ENCODE measurements at regions not wholly inside any gene's neighbourhood (a gene's known extent, or its start where the extent isn't known, plus 50 kb on each side); places are given as distances from the start of the nearest gene placed in this dataset.

- H3K79me1 ChIP-seq (ENCODE audit: low read depth, low read length): no peaks in the 10 kb centered on the region
- no peak overlapping the region for H3K9ac ChIP-seq (replicated peaks in 1 of 4; ENCODE audit: extremely low read depth in 1 of 4, low read depth in 3 of 4, low read length in 3 of 4)
- H2BK15ac ChIP-seq (ENCODE audit: low read length): no peak overlapping the region
- H3K36me3 ChIP-seq (ENCODE audit: control insufficient read depth in 2 of 4, insufficient read depth in 4 of 4, low read length in 3 of 4): no peaks in the 10 kb centered on the region
- no peak overlapping the region for H3K27ac ChIP-seq (ENCODE audit: low read depth, low read length)
- H3K18ac ChIP-seq (ENCODE audit: extremely low read depth, low read length): no peak overlapping the region
- POLR2A ChIA-PET (ENCODE audit: partially characterized antibody): no interaction called here
- no peak overlapping the region for H4K5ac ChIP-seq (ENCODE audit: insufficient read length, low read depth, low read length)
- H2AK5ac ChIP-seq (ENCODE audit: low read depth, low read length): no peak overlapping the region
- H4K91ac ChIP-seq (replicated peaks; ENCODE audit: insufficient read length, low read length): no peak overlapping the region
- FAIRE-seq (no peak), DNase-seq (ENCODE audit: low read depth in 1 of 2, low spot score in 2 of 2) (no peak)
- no peak overlapping the region for H4K8ac ChIP-seq (ENCODE audit: extremely low read depth, insufficient read depth, low read length)
- no peak overlapping the region for H3K23ac ChIP-seq (ENCODE audit: insufficient read length)
- H3K79me2 ChIP-seq (ENCODE audit: control insufficient read depth in 1 of 2, insufficient read depth in 2 of 2, low read length in 2 of 2): no peaks in the 10 kb centered on the region
- H4K20me1 ChIP-seq (replicated peaks in 1 of 2; ENCODE audit: control insufficient read depth in 1 of 2, insufficient read depth in 2 of 2, low read length in 2 of 2): no peaks in the 10 kb centered on the region
- no peak overlapping the region for H2AFZ ChIP-seq (ENCODE audit: low read length)
- H3K4ac ChIP-seq (replicated peaks; ENCODE audit: insufficient read length, low read depth, low read length): no peak overlapping the region
- no peaks in the 10 kb centered on the region for H3K9me3 ChIP-seq (ENCODE audit: insufficient read depth in 2 of 2, low read depth in 1 of 2, low read length in 1 of 2)
- CTCF ChIA-PET (ENCODE audit: partially characterized antibody): no interaction called here
- no peak overlapping the region for H3K4me2 ChIP-seq (ENCODE audit: insufficient read depth in 1 of 2, low read depth in 2 of 2, low read length in 2 of 2)
- H3K27me3 ChIP-seq (replicated peaks in 1 of 4; ENCODE audit: control insufficient read depth in 3 of 4, extremely low read depth in 1 of 4, insufficient read depth in 3 of 4, low read length in 3 of 4): peaks cover 0 to 2% (median 0%) of the 10 kb centered on the region in 4 experiments; a peak in 1 of 7 replicates
- no peak overlapping the region for H2BK12ac ChIP-seq (ENCODE audit: low read depth, low read length)
- no peak overlapping the region for H3K56ac ChIP-seq (replicated peaks; ENCODE audit: insufficient read length, low read depth, low read length)
- H3K4me3 ChIP-seq (ENCODE audit: extremely low read depth in 1 of 4, insufficient read depth in 2 of 4, low read depth in 3 of 4, low read length in 4 of 4): no peak overlapping the region
- TF ChIP-seq CEBPB (IDR thresholded peaks at IDR 0.05; ENCODE audit: low read depth, low read length) (peak; percentile 68; the same call in 1 of the 2 replicates), KDM1A (IDR thresholded peaks at IDR 0.05; ENCODE audit: borderline replicate concordance, low read length) (no peak)
- 90% methylated on average over 4 of the region's 4 CpGs; no CpG with 5 or more reads in 1 of the 2 experiments for WGBS, 2 experiments (ENCODE audit: extremely low coverage in 1 of 2, insufficient coverage in 1 of 2, insufficient read length in 1 of 2, insufficient replicate concordance in 2 of 2, low coverage in 1 of 2, low lambda C conversion rate in 2 of 2, missing lambda C conversion rate in 1 of 2)
- H2BK5ac ChIP-seq (ENCODE audit: low read depth, low read length): no peak overlapping the region
- no peak overlapping the region for H2BK120ac ChIP-seq (replicated peaks; ENCODE audit: low read depth, low read length)
- H3K4me1 ChIP-seq (replicated peaks in 1 of 4; ENCODE audit: control insufficient read depth in 3 of 4, insufficient read depth in 4 of 4, low read length in 3 of 4): no peaks in the 10 kb centered on the region
- no peak overlapping the region for H2BK20ac ChIP-seq (ENCODE audit: low read length)
- no peak overlapping the region for H3K14ac ChIP-seq (ENCODE audit: insufficient read length)
- no peaks in the 10 kb centered on the region; the same call in 1 of the 2 replicates for H3K23me2 ChIP-seq (ENCODE audit: low read depth, low read length)
Measured at GRCh38 chr4:59126159-59126558, 2016.0 kb upstream of the IGFBP7 start.
